A549 (cell line): ENCODE measurements at regions not wholly inside any gene's neighbourhood (a gene's known extent, or its start where the extent isn't known, plus 50 kb on each side); places are given as distances from the start of the nearest gene placed in this dataset.

ENCODE experiments used
- ATAC-seq, 2 experiments: fragments of 200-7000 bp in 1 of 2; fragments of >200 bp in 1 of 2; cut with Nextera tagmentation in 1 of 2; cut with Tn5 transposase in 1 of 2; 3 replicates each; pipeline versions ENCODE4 v1.8.0 to v1.9.1; 2018 to 2020; ENCODE audit warnings: mild to moderate bottlenecking in 1 of 2, moderate library complexity in 1 of 2
- CTCF ChIA-PET: fragments of 300-600 bp; sonication (Branson Sonifier 250); formaldehyde crosslinking; extraction: SDS; loops from one replicate; lab custom pipeline; 2021; ENCODE audit warnings: antibody characterized with exemption, inconsistent platforms; lab: Yijun Ruan, JAX
- POLR2A ChIA-PET: fragments of 350-600 bp; formaldehyde crosslinking; extraction: SDS; loops from one replicate; lab custom pipeline; 2021; ENCODE audit warnings: antibody characterized with exemption, inconsistent platforms; lab: Yijun Ruan, JAX
- DNase-seq, 2 experiments: peaks; one replicate each; pipeline versions ENCODE4 v3.0.0 to v3.0.0-alpha.2; 2011 to 2016; ENCODE audit warnings: low read depth in 1 of 2, low spot score in 1 of 2
- FAIRE-seq: peaks from 2 replicates; lab custom pipeline; 2011; peaks lifted over from hg19 to GRCh38; lab: Jason Lieb, UNC
- H3K27ac ChIP-seq, 2 experiments: fragments of >200 bp; sonication (Bioruptor Twin); formaldehyde crosslinking; 3 replicates each; pipeline ENCODE4 v1.5.1; 2016 to 2017
- H3K4me1 ChIP-seq: fragments of >200 bp; sonication (Bioruptor Twin); formaldehyde crosslinking; 3 replicates; pipeline ENCODE4 v1.6.1; 2016
- H3K4me2 ChIP-seq: fragments of >200 bp; sonication (Bioruptor Twin); formaldehyde crosslinking; 3 replicates; pipeline ENCODE4 v1.6.1; 2016
- H3K4me3 ChIP-seq: fragments of >200 bp; sonication (Bioruptor Twin); formaldehyde crosslinking; 3 replicates; pipeline ENCODE4 v1.5.1; 2016
- H3K9me3 ChIP-seq: fragments of >200 bp; sonication (Bioruptor Twin); formaldehyde crosslinking; 3 replicates; pipeline ENCODE4 v1.6.1; 2016
- BHLHE40 ChIP-seq: IDR thresholded peaks from 2 replicates; pipeline ENCODE4 v1.6.1; 2012; ENCODE audit warnings: low read depth, low read length, inconsistent platforms
- CEBPB ChIP-seq, 2 experiments: fragments of >200 bp in 1 of 2; sonication (Bioruptor Twin) in 1 of 2; formaldehyde crosslinking in 1 of 2; IDR thresholded peaks; 2 replicates each; pipeline ENCODE4 v1.6.1; 2012 to 2016
- CHD4 ChIP-seq: fragments of 200-600 bp; sonication (generic); IDR thresholded peaks from 2 replicates; pipeline ENCODE4 v1.6.1; 2016; ENCODE audit warnings: antibody characterized with exemption, mild to moderate bottlenecking, borderline replicate concordance
- EHF ChIP-seq: fragments of 250-450 bp; sonication (Bioruptor Pico); IDR thresholded peaks from 2 replicates; pipeline ENCODE4 v1.5.0; 2020; ENCODE audit warnings: mild to moderate bottlenecking
- EHMT2 ChIP-seq: fragments of 200-600 bp; sonication (generic); IDR thresholded peaks from 2 replicates; pipeline ENCODE4 v1.6.1; 2016; ENCODE audit warnings: antibody characterized with exemption, low read depth, mild to moderate bottlenecking, moderate library complexity
- FOXS1 ChIP-seq: fragments of 250-450 bp; sonication (Bioruptor Pico); IDR thresholded peaks from 2 replicates; pipeline ENCODE4 v1.5.0; 2020; ENCODE audit warnings: mild to moderate bottlenecking, moderate library complexity
- GATA3 ChIP-seq: IDR thresholded peaks from 2 replicates; pipeline ENCODE4 v1.6.1; 2012; ENCODE audit warnings: borderline replicate concordance
- HEYL ChIP-seq: fragments of 250-450 bp; sonication (Bioruptor Pico); IDR thresholded peaks from 2 replicates; pipeline ENCODE4 v1.8.0; 2021; ENCODE audit warnings: mild to moderate bottlenecking, moderate library complexity
- HOXA7 ChIP-seq: fragments of 250-450 bp; sonication (Bioruptor Pico); IDR thresholded peaks from 2 replicates; pipeline ENCODE4 v1.5.0; 2020; ENCODE audit warnings: mild to moderate bottlenecking, moderate library complexity
- MAFK ChIP-seq: fragments of 450-650 bp; IDR thresholded peaks from 2 replicates; pipeline ENCODE4 v1.6.1; 2014; ENCODE audit not compliant: partially characterized antibody
- MAZ ChIP-seq: fragments of 150-350 bp; IDR thresholded peaks from 2 replicates; pipeline ENCODE4 v1.6.1; 2014; ENCODE audit warnings: antibody characterized with exemption, low read depth, low read length, borderline replicate concordance
- NFE2L2 ChIP-seq: fragments of 150-350 bp; conservative IDR thresholded peaks from 2 replicates; pipeline ENCODE4 v1.6.1; 2014; ENCODE audit warnings: low read length
- NPAS2 ChIP-seq: fragments of 250-450 bp; sonication (Bioruptor Pico); IDR thresholded peaks from 2 replicates; pipeline ENCODE4 v1.8.0; 2022; ENCODE audit warnings: mild to moderate bottlenecking, moderate library complexity, borderline replicate concordance
- NR3C1 ChIP-seq: fragments of >200 bp; sonication (Bioruptor Twin); formaldehyde crosslinking; IDR thresholded peaks from 3 replicates; pipeline ENCODE4 v1.6.1; 2017
- RARB ChIP-seq: fragments of 250-450 bp; sonication (Bioruptor Pico); IDR thresholded peaks from 2 replicates; pipeline ENCODE4 v1.8.0; 2021; ENCODE audit warnings: mild to moderate bottlenecking, moderate library complexity
- RNF2 ChIP-seq: fragments of 200-600 bp; sonication (generic); IDR thresholded peaks from 2 replicates; pipeline ENCODE4 v1.6.1; 2016; ENCODE audit warnings: low read depth, mild to moderate bottlenecking, antibody characterized with exemption, moderate library complexity, borderline replicate concordance
- SREBF2 ChIP-seq: fragments of 450-650 bp; IDR thresholded peaks from 2 replicates; pipeline ENCODE4 v1.6.1; 2014; ENCODE audit warnings: mild to moderate bottlenecking, moderate library complexity
- ZC3H11A ChIP-seq: fragments of 450-650 bp; IDR thresholded peaks from 2 replicates; pipeline ENCODE4 v1.6.1; 2014; ENCODE audit warnings: antibody characterized with exemption, mild to moderate bottlenecking
- ZFP36 ChIP-seq: fragments of 450-650 bp; IDR thresholded peaks from 2 replicates; pipeline ENCODE4 v1.6.1; 2014; ENCODE audit warnings: borderline replicate concordance; ENCODE audit not compliant: partially characterized antibody
- ZNF302 ChIP-seq: fragments of 250-450 bp; sonication (Bioruptor Pico); IDR thresholded peaks from 2 replicates; pipeline ENCODE4 v1.9.0; 2021; ENCODE audit warnings: inconsistent platforms, mild to moderate bottlenecking, moderate library complexity
- WGBS: methylation state at CpG from one replicate; pipeline ENCODE4 v1.1.6; 2017; ENCODE audit errors: missing lambda C conversion rate; 5-methylcytosine and 5-hydroxymethylcytosine counted together
- TF ChIP-seq, protein P1 (sequence below): fragments of 450-650 bp; IDR thresholded peaks from 2 replicates; pipeline ENCODE4 v1.6.1; 2014; ENCODE audit warnings: antibody characterized with exemption
- TF ChIP-seq, protein P2 (sequence below): fragments of >200 bp; sonication (Bioruptor Twin); formaldehyde crosslinking; IDR thresholded peaks from 3 replicates; pipeline ENCODE4 v1.6.1; 2016
- TF ChIP-seq, protein P3 (sequence below): fragments of 250-450 bp; sonication (Bioruptor Pico); IDR thresholded peaks from 2 replicates; pipeline ENCODE4 v1.5.0; 2021; ENCODE audit warnings: mild to moderate bottlenecking, moderate library complexity, borderline replicate concordance
- TF ChIP-seq, protein P4 (sequence below): fragments of 200-600 bp; sonication (generic); IDR thresholded peaks from 2 replicates; pipeline ENCODE4 v1.6.1; 2016; ENCODE audit warnings: antibody characterized with exemption, mild to moderate bottlenecking, moderate library complexity
- TF ChIP-seq, protein P5 (sequence below): fragments of >200 bp; sonication (Bioruptor Twin); formaldehyde crosslinking; IDR thresholded peaks from 3 replicates; pipeline ENCODE4 v1.5.1; 2016
- TF ChIP-seq, protein P6 (sequence below): fragments of 150-350 bp; IDR thresholded peaks from 2 replicates; pipeline ENCODE4 v1.6.1; 2014; ENCODE audit warnings: low read depth, mild to moderate bottlenecking, low read length

DNA sequence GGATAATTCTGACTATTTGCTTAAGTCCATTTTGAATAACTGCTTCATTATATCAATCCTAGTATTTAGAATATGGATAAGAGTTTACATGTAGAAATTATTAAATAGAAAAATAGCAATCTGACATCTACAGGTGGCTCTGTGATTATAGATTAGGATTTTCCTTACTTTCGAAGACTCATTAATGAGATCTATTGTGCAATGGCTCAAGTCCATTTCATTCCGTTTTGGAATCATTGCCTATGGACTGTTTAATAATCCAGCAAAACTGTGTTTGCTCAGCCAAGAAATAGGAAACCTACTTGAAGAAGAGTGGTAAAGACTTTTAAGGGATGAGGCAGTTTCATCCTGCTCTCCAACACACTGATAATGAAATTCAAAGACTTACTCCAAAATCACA is 67.8 kb upstream of the SSTR1 start:
- H3K4me1 ChIP-seq = no peaks in the 10 kb centered on the region
- H3K27ac ChIP-seq = no peak overlapping the region
- no peak overlapping the region for H3K4me3 ChIP-seq
- TF ChIP-seq EHF (CRISPR knock-in tag) = no peak
- TF ChIP-seq, protein P1, sequence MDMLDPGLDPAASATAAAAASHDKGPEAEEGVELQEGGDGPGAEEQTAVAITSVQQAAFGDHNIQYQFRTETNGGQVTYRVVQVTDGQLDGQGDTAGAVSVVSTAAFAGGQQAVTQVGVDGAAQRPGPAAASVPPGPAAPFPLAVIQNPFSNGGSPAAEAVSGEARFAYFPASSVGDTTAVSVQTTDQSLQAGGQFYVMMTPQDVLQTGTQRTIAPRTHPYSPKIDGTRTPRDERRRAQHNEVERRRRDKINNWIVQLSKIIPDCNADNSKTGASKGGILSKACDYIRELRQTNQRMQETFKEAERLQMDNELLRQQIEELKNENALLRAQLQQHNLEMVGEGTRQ = no peak
- TF ChIP-seq HEYL (CRISPR knock-in tag) = no peak
- TF ChIP-seq, protein P2, sequence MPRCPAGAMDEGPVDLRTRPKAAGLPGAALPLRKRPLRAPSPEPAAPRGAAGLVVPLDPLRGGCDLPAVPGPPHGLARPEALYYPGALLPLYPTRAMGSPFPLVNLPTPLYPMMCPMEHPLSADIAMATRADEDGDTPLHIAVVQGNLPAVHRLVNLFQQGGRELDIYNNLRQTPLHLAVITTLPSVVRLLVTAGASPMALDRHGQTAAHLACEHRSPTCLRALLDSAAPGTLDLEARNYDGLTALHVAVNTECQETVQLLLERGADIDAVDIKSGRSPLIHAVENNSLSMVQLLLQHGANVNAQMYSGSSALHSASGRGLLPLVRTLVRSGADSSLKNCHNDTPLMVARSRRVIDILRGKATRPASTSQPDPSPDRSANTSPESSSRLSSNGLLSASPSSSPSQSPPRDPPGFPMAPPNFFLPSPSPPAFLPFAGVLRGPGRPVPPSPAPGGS = no peak
- no peak for TF ChIP-seq HOXA7
- no peak for TF ChIP-seq CEBPB (IDR thresholded peaks at IDR 0.05)
- TF ChIP-seq CHD4 = no peak
- TF ChIP-seq, protein P3, sequence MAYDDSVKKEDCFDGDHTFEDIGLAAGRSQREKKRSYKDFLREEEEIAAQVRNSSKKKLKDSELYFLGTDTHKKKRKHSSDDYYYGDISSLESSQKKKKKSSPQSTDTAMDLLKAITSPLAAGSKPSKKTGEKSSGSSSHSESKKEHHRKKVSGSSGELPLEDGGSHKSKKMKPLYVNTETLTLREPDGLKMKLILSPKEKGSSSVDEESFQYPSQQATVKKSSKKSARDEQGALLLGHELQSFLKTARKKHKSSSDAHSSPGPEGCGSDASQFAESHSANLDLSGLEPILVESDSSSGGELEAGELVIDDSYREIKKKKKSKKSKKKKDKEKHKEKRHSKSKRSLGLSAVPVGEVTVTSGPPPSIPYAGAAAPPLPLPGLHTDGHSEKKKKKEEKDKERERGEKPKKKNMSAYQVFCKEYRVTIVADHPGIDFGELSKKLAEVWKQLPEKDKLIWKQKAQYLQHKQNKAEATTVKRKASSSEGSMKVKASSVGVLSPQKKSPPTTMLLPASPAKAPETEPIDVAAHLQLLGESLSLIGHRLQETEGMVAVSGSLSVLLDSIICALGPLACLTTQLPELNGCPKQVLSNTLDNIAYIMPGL (CRISPR knock-in tag) = no peak
- no peak for TF ChIP-seq NR3C1
- no peak for TF ChIP-seq ZFP36
- H3K4me2 ChIP-seq = no peak overlapping the region
- 28% methylated on average over 2 of the region's 2 CpGs for WGBS
- ChIA-PET CTCF (no interaction called here), POLR2A (no interaction called here)
- H3K9me3 ChIP-seq = no peaks in the 10 kb centered on the region
- no peak for FAIRE-seq
- ATAC-seq = no peak
- DNase-seq = no peak

DNA sequence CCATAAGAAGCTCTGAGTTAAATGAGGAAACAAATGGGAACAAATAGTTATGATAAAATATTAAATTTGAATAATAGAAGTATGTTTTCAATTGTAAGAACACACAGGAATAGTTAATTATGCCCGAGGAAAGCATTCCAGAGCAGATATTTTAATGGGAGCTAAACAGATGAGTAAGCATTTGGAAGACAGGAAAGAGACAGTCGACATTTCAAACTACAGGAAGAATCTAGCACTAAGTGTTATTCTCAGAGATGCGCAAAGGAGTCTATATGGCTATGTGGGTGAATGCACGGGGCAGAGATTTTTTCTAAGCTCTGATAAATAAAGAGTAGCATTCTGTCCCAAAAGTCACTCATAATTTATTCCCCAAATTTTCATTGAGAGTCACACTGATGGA is 64.5 kb upstream of the SSTR1 start:
- DNase-seq = no peak
- H3K4me3 ChIP-seq = no peak overlapping the region
- 26% methylated on average over 4 of the region's 4 CpGs for WGBS
- FAIRE-seq = no peak
- H3K4me2 ChIP-seq = no peak overlapping the region
- no peaks in the 10 kb centered on the region for H3K9me3 ChIP-seq
- H3K27ac ChIP-seq = no peak overlapping the region
- TF ChIP-seq ZC3H11A = no peak
- TF ChIP-seq GATA3 = no peak
- TF ChIP-seq EHMT2 = no peak
- no peak for TF ChIP-seq RARB (CRISPR knock-in tag)
- no peak for TF ChIP-seq NPAS2 (CRISPR knock-in tag)
- TF ChIP-seq RNF2 = no peak
- TF ChIP-seq FOXS1 (CRISPR knock-in tag) = no peak
- TF ChIP-seq SREBF2 = no peak
- no peak for TF ChIP-seq MAFK
- no peak for TF ChIP-seq NFE2L2
- no peak for TF ChIP-seq HEYL (CRISPR knock-in tag)
- TF ChIP-seq ZNF302 (CRISPR knock-in tag) = no peak
- no peak for TF ChIP-seq NR3C1
- TF ChIP-seq, protein P4, sequence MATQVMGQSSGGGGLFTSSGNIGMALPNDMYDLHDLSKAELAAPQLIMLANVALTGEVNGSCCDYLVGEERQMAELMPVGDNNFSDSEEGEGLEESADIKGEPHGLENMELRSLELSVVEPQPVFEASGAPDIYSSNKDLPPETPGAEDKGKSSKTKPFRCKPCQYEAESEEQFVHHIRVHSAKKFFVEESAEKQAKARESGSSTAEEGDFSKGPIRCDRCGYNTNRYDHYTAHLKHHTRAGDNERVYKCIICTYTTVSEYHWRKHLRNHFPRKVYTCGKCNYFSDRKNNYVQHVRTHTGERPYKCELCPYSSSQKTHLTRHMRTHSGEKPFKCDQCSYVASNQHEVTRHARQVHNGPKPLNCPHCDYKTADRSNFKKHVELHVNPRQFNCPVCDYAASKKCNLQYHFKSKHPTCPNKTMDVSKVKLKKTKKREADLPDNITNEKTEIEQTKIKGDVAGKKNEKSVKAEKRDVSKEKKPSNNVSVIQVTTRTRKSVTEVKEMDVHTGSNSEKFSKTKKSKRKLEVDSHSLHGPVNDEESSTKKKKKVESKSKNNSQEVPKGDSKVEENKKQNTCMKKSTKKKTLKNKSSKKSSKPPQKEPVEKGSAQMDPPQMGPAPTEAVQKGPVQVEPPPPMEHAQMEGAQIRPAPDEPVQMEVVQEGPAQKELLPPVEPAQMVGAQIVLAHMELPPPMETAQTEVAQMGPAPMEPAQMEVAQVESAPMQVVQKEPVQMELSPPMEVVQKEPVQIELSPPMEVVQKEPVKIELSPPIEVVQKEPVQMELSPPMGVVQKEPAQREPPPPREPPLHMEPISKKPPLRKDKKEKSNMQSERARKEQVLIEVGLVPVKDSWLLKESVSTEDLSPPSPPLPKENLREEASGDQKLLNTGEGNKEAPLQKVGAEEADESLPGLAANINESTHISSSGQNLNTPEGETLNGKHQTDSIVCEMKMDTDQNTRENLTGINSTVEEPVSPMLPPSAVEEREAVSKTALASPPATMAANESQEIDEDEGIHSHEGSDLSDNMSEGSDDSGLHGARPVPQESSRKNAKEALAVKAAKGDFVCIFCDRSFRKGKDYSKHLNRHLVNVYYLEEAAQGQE = no peak
- TF ChIP-seq HOXA7 = no peak
- TF ChIP-seq, protein P5, sequence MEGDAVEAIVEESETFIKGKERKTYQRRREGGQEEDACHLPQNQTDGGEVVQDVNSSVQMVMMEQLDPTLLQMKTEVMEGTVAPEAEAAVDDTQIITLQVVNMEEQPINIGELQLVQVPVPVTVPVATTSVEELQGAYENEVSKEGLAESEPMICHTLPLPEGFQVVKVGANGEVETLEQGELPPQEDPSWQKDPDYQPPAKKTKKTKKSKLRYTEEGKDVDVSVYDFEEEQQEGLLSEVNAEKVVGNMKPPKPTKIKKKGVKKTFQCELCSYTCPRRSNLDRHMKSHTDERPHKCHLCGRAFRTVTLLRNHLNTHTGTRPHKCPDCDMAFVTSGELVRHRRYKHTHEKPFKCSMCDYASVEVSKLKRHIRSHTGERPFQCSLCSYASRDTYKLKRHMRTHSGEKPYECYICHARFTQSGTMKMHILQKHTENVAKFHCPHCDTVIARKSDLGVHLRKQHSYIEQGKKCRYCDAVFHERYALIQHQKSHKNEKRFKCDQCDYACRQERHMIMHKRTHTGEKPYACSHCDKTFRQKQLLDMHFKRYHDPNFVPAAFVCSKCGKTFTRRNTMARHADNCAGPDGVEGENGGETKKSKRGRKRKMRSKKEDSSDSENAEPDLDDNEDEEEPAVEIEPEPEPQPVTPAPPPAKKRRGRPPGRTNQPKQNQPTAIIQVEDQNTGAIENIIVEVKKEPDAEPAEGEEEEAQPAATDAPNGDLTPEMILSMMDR = no peak
- TF ChIP-seq, protein P6, sequence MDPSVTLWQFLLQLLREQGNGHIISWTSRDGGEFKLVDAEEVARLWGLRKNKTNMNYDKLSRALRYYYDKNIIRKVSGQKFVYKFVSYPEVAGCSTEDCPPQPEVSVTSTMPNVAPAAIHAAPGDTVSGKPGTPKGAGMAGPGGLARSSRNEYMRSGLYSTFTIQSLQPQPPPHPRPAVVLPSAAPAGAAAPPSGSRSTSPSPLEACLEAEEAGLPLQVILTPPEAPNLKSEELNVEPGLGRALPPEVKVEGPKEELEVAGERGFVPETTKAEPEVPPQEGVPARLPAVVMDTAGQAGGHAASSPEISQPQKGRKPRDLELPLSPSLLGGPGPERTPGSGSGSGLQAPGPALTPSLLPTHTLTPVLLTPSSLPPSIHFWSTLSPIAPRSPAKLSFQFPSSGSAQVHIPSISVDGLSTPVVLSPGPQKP = no peak
- TF ChIP-seq MAZ = no peak
- no peak for TF ChIP-seq BHLHE40
- no peak for TF ChIP-seq ZFP36
- ChIA-PET CTCF (no interaction called here), POLR2A (no interaction called here)
- H3K4me1 ChIP-seq = no peaks in the 10 kb centered on the region
- no peak for ATAC-seq
